CD14-positive monocyte (primary cell): ENCODE measurements at regions not wholly inside any gene's neighbourhood (a gene's known extent, or its start where the extent isn't known, plus 50 kb on each side); places are given as distances from the start of the nearest gene placed in this dataset.

Experiments
- DNase-seq, 3 donors: peaks; one replicate each; pipeline ENCODE4 v3.0.0-alpha.2; 2011 to 2022
- H2AFZ ChIP-seq: 2 replicates; pipeline ENCODE4 v1.6.0; 2012; ENCODE audit warnings: mild to moderate bottlenecking, low read depth, low read length, inconsistent platforms; ENCODE audit not compliant: insufficient read depth, poor library complexity, severe bottlenecking
- H3K27ac ChIP-seq, 2 donors: 1 replicate in 1 of 2; 2 replicates in 1 of 2; pipeline ENCODE4 v1.5.1; 2012 to 2013; ENCODE audit warnings: low read length in 2 of 2, control low read depth in 1 of 2, inconsistent platforms in 1 of 2, low read depth in 1 of 2, mild to moderate bottlenecking in 1 of 2
- H3K27me3 ChIP-seq, 2 donors: one replicate each; pipeline versions ENCODE4 v1.6.0 to v1.6.1; 2011 to 2013; ENCODE audit warnings: low read length in 2 of 2; ENCODE audit not compliant: control insufficient read depth in 2 of 2, insufficient read depth in 2 of 2
- H3K36me3 ChIP-seq, 2 donors: replicated peaks in 1 of 2; 1 replicate in 1 of 2; 2 replicates in 1 of 2; pipeline versions ENCODE4 v1.5.1 to v1.6.1; 2012 to 2013; ENCODE audit warnings: low read length in 2 of 2, control low read depth in 1 of 2, inconsistent platforms in 1 of 2, mild to moderate bottlenecking in 1 of 2; ENCODE audit not compliant: insufficient read depth in 2 of 2, control insufficient read depth in 1 of 2
- H3K4me1 ChIP-seq, 2 donors: 1 replicate in 1 of 2; 2 replicates in 1 of 2; pipeline versions ENCODE4 v1.5.1 to v1.6.1; 2012 to 2013; ENCODE audit warnings: low read length in 2 of 2, control low read depth in 1 of 2, inconsistent platforms in 1 of 2, mild to moderate bottlenecking in 1 of 2, moderate library complexity in 1 of 2; ENCODE audit not compliant: insufficient read depth in 2 of 2, control insufficient read depth in 1 of 2
- H3K4me2 ChIP-seq: replicated peaks from 2 replicates; pipeline ENCODE3; 2012; ENCODE audit warnings: low read length, moderate library complexity, mild to moderate bottlenecking; ENCODE audit not compliant: poor library complexity, severe bottlenecking; ENCODE audit errors: extremely low read depth
- H3K4me3 ChIP-seq, 3 experiments: fragments of 200-600 bp in 1 of 3; sonication (generic) in 1 of 3; replicated peaks in 1 of 3; 1 replicate in 2 of 3; 2 replicates in 1 of 3; pipeline ENCODE4 v1.5.1; 2011 to 2013; ENCODE audit warnings: low read length in 3 of 3, mild to moderate bottlenecking in 3 of 3, control low read depth in 2 of 3, low read depth in 2 of 3, inconsistent platforms in 1 of 3, moderate library complexity in 1 of 3
- H3K79me2 ChIP-seq: 2 replicates; pipeline ENCODE4 v1.6.0; 2012; ENCODE audit warnings: mild to moderate bottlenecking, control low read depth, inconsistent platforms, low read length, moderate library complexity; ENCODE audit not compliant: insufficient read depth
- H3K9ac ChIP-seq: 2 replicates; pipeline ENCODE4 v1.6.0; 2017; ENCODE audit warnings: low read length, mild to moderate bottlenecking; ENCODE audit not compliant: insufficient read depth, poor library complexity, severe bottlenecking
- H3K9me3 ChIP-seq, 2 donors: replicated peaks in 1 of 2; 1 replicate in 1 of 2; 2 replicates in 1 of 2; pipeline versions ENCODE4 v1.5.1 to v1.6.1; 2012 to 2013; ENCODE audit warnings: low read length in 2 of 2, control low read depth in 1 of 2; ENCODE audit not compliant: control insufficient read depth in 1 of 2, insufficient read depth in 1 of 2
- H4K20me1 ChIP-seq: 2 replicates; pipeline ENCODE4 v1.6.0; 2012; ENCODE audit warnings: mild to moderate bottlenecking, low read length, control low read depth, moderate library complexity; ENCODE audit not compliant: insufficient read depth
- H3K27ac Mint-ChIP-seq, 7 donors: one replicate each; pipeline ENCODE4 v1.8.0; 2020; ENCODE audit warnings: mild to moderate bottlenecking in 7 of 7, mixed read lengths in 7 of 7, moderate library complexity in 6 of 7, inconsistent platforms in 2 of 7
- H3K27me3 Mint-ChIP-seq, 3 donors: one replicate each; pipeline ENCODE4 v1.8.0; 2021 to 2022; ENCODE audit warnings: low read depth in 3 of 3, mild to moderate bottlenecking in 3 of 3, mixed read lengths in 3 of 3, moderate library complexity in 3 of 3, inconsistent platforms in 1 of 3
- H3K36me3 Mint-ChIP-seq, 2 donors: one replicate each; pipeline ENCODE4 v1.8.0; 2020; ENCODE audit warnings: mixed read lengths in 2 of 2, inconsistent platforms in 1 of 2, mild to moderate bottlenecking in 1 of 2
- H3K4me1 Mint-ChIP-seq: one replicate; pipeline ENCODE4 v1.8.0; 2020; ENCODE audit warnings: mild to moderate bottlenecking, mixed read lengths
- H3K4me3 Mint-ChIP-seq, 2 donors: one replicate each; pipeline ENCODE4 v1.8.0; 2020; ENCODE audit warnings: mild to moderate bottlenecking in 2 of 2, mixed read lengths in 2 of 2, moderate library complexity in 1 of 2
- H3K9me3 Mint-ChIP-seq, 7 donors: one replicate each; pipeline ENCODE4 v1.8.0; 2020 to 2022; ENCODE audit warnings: mixed read lengths in 7 of 7, mild to moderate bottlenecking in 6 of 7, moderate library complexity in 6 of 7, inconsistent platforms in 2 of 7
- CTCF ChIP-seq: fragments of 200-600 bp; IDR thresholded peaks from one replicate; pipeline ENCODE4 v1.8.0; 2022; ENCODE audit warnings: antibody characterized with exemption, mild to moderate bottlenecking
- WGBS: methylation state at CpG from one replicate; pipeline ENCODE4 v1.1.5; 2013; ENCODE audit warnings: missing lambda C conversion rate; ENCODE audit not compliant: insufficient coverage; 5-methylcytosine and 5-hydroxymethylcytosine counted together
- intact Hi-C, 2 donors: fragments of 100-400 bp; cut with micrococcal nuclease; formaldehyde crosslinking; loops; one replicate each; pipeline versions ENCODE4 v1.15.0 to v1.15.1; 2023

GRCh38 chr13:89514534-89515312 lies 1832.8 kb upstream of the MIR17HG start:
- Histone ChIP-seq H4K20me1 (no peaks in the 10 kb centered on the region), H3K9me3 (peaks cover 2 to 6% of the 10 kb centered on the region in 2 donors), H3K79me2 (no peaks in the 10 kb centered on the region), H2AFZ (no peak overlapping the region), H3K9ac (no peak overlapping the region), H3K36me3 (no peaks in the 10 kb centered on the region), H3K4me3 (no peak overlapping the region), H3K27me3 (no peaks in the 10 kb centered on the region), H3K4me2 (no peak overlapping the region), H3K4me1 (no peaks in the 10 kb centered on the region), H3K27ac (no peak overlapping the region)
- no peak for TF ChIP-seq CTCF
- intact Hi-C loops = no loop called here
- peaks cover 0 to 15% (median 9%) of the 10 kb centered on the region in 7 donors for H3K9me3 Mint-ChIP-seq
- H3K36me3 Mint-ChIP-seq = no peaks in the 10 kb centered on the region
- DNase-seq = no peak
- no peak overlapping the region for H3K27ac Mint-ChIP-seq
- H3K27me3 Mint-ChIP-seq = no peaks in the 10 kb centered on the region
- no CpG with 5 or more reads among the region's 4 CpGs for WGBS
- no peak overlapping the region for H3K4me3 Mint-ChIP-seq
- no peaks in the 10 kb centered on the region for H3K4me1 Mint-ChIP-seq

GRCh38 chr13:89515948-89516347 lies 1831.5 kb upstream of the MIR17HG start:
- no peaks in the 10 kb centered on the region for H3K4me1 Mint-ChIP-seq
- Histone ChIP-seq H3K79me2 (no peaks in the 10 kb centered on the region), H3K27me3 (no peaks in the 10 kb centered on the region), H3K36me3 (no peaks in the 10 kb centered on the region), H2AFZ (no peak overlapping the region), H3K27ac (no peak overlapping the region), H3K4me2 (no peak overlapping the region), H3K9me3 (peaks cover 3 to 5% of the 10 kb centered on the region in 2 donors), H4K20me1 (no peaks in the 10 kb centered on the region), H3K9ac (no peak overlapping the region), H3K4me1 (no peaks in the 10 kb centered on the region), H3K4me3 (no peak overlapping the region)
- TF ChIP-seq CTCF = no peak
- no peak overlapping the region for H3K4me3 Mint-ChIP-seq
- H3K36me3 Mint-ChIP-seq = no peaks in the 10 kb centered on the region
- WGBS = no CpG with 5 or more reads among the region's 1 CpG
- H3K27me3 Mint-ChIP-seq = no peaks in the 10 kb centered on the region
- peaks cover 0 to 10% (median 7%) of the 10 kb centered on the region in 7 donors for H3K9me3 Mint-ChIP-seq
- H3K27ac Mint-ChIP-seq = no peak overlapping the region
- intact Hi-C loops = no loop called here
- DNase-seq = no peak
